ENCODE measurements at regions not wholly inside any gene's neighbourhood (a gene's known extent, or its start where the extent isn't known, plus 50 kb on each side); places are given as distances from the start of the nearest gene placed in this dataset.

DNA sequence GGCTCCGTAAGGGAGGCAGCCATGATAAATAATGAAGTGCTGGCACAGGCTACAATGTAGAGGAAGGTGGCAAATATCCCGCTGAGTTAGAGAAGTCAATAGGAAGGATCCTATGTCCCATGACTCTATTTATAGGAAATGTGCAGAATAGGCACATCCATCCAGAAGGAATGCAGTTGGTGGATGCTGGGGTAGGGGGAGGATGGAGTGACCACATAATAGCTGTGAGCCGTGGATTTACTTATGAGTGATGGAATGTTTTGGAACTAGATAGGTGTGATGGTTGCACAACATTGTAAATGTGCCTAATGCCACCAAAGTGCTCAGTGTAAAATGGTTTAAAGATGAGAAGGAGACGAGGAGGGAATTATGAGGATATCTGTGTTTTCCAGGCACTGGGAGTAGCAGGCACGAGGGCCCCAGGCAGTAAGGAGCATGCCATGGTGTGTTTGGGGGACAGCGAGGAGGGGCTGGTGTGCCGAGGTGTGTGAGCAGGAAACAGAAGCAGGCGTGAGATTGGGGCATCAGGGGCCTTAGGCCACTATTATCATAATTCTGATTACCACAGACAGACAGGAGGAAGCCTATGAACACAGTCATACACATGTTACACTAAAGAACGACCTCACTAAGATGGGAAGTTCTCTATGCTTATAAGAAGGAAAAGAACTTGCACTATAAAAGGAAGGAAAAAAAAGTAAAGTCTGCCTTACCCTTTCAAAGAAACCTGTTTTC, 837.3 kb upstream of the TMEM132C start:
- no peaks in the 10 kb centered on the region for H3K36me3 ChIP-seq (ENCODE audit: control insufficient read depth, insufficient read depth, low read length)
- no peak for DNase-seq (ENCODE audit: extremely low read depth, insufficient read length)
- TF ChIP-seq, protein P1, sequence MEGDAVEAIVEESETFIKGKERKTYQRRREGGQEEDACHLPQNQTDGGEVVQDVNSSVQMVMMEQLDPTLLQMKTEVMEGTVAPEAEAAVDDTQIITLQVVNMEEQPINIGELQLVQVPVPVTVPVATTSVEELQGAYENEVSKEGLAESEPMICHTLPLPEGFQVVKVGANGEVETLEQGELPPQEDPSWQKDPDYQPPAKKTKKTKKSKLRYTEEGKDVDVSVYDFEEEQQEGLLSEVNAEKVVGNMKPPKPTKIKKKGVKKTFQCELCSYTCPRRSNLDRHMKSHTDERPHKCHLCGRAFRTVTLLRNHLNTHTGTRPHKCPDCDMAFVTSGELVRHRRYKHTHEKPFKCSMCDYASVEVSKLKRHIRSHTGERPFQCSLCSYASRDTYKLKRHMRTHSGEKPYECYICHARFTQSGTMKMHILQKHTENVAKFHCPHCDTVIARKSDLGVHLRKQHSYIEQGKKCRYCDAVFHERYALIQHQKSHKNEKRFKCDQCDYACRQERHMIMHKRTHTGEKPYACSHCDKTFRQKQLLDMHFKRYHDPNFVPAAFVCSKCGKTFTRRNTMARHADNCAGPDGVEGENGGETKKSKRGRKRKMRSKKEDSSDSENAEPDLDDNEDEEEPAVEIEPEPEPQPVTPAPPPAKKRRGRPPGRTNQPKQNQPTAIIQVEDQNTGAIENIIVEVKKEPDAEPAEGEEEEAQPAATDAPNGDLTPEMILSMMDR (IDR thresholded peaks at IDR 0.05; ENCODE audit: insufficient read depth, low read length, poor library complexity, severe bottlenecking): no peak
- no peak overlapping the region for H3K4me3 ChIP-seq (replicated peaks; ENCODE audit: low read depth, low read length)
- no peaks in the 10 kb centered on the region for H3K27me3 ChIP-seq (replicated peaks; ENCODE audit: control insufficient read depth, insufficient read depth, low read length)

DNA sequence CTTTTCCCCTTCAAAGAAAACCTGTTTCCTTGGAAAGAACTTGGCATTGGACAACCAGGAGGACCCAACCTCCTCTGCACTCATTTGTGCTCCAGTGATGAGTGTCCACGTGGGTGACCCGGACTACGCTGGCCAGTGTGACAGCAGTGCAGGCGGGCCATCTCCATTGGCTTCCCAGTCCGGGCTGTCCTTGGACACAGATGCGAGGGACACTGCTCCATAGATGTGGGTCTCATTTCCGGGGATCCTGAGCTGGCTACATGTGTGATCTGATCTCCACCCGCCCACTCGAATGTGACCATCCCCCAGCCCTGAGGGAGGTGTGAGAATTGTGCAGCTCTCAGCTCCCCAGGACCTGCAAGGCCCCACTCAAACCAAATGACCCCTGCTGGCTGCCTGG, 836.6 kb upstream of the TMEM132C start:
- no peaks in the 10 kb centered on the region for H3K27me3 ChIP-seq (replicated peaks; ENCODE audit: control insufficient read depth, insufficient read depth, low read length)
- H3K4me3 ChIP-seq (replicated peaks; ENCODE audit: low read depth, low read length): no peak overlapping the region
- TF ChIP-seq, protein P1 (IDR thresholded peaks at IDR 0.05; ENCODE audit: insufficient read depth, low read length, poor library complexity, severe bottlenecking): no peak
- no peaks in the 10 kb centered on the region for H3K36me3 ChIP-seq (ENCODE audit: control insufficient read depth, insufficient read depth, low read length)
- DNase-seq (ENCODE audit: extremely low read depth, insufficient read length): no peak

DNA sequence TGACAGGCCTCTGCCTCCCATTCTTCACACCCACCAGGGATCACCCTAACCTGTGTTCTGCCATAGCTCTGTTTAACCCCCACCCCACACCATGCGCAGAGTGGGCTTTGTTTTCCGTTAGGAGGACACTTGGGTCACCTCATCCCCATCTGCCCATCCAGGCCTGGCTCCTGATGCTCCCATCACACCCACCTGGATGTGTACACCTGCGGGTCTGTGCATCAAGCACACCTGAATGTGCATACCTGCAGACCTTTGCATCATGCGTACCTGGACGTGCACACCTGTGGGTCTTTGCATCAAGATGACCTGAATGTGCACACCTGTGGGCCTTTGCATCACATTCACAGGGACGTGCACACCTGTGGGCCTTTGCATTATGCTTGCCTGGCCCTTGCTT, 835.8 kb upstream of the TMEM132C start:
- Histone ChIP-seq H3K36me3 (ENCODE audit: control insufficient read depth, insufficient read depth, low read length) (no peaks in the 10 kb centered on the region), H3K27me3 (replicated peaks; ENCODE audit: control insufficient read depth, insufficient read depth, low read length) (no peaks in the 10 kb centered on the region), H3K4me3 (replicated peaks; ENCODE audit: low read depth, low read length) (no peak overlapping the region)
- no peak for DNase-seq (ENCODE audit: extremely low read depth, insufficient read length)
- TF ChIP-seq, protein P1 (IDR thresholded peaks at IDR 0.05; ENCODE audit: insufficient read depth, low read length, poor library complexity, severe bottlenecking): no peak

DNA sequence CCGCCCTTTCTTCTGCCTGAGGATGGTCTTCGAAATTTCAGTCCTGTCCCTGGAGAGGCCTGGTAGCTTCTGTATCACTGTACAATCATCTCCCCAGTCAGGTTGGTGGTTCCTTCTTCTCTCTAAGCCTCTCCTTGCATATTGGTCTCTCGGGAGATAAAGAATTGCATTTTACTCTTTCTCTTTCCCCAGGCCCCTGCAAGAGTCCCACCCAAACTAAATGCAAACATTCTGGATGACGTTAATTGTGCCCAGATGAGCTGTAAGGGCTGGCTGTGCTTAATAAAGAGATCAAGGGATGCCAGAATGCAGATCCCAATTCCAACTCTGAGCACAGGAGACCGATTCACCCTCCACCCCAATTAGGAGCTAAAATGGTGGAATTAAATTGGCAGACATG, 835.4 kb upstream of the TMEM132C start:
- H3K4me3 ChIP-seq (replicated peaks; ENCODE audit: low read depth, low read length): no peak overlapping the region
- TF ChIP-seq, protein P1 (IDR thresholded peaks at IDR 0.05; ENCODE audit: insufficient read depth, low read length, poor library complexity, severe bottlenecking): no peak
- no peaks in the 10 kb centered on the region for H3K27me3 ChIP-seq (replicated peaks; ENCODE audit: control insufficient read depth, insufficient read depth, low read length)
- H3K36me3 ChIP-seq (ENCODE audit: control insufficient read depth, insufficient read depth, low read length): no peaks in the 10 kb centered on the region
- DNase-seq (ENCODE audit: extremely low read depth, insufficient read length): no peak

DNA sequence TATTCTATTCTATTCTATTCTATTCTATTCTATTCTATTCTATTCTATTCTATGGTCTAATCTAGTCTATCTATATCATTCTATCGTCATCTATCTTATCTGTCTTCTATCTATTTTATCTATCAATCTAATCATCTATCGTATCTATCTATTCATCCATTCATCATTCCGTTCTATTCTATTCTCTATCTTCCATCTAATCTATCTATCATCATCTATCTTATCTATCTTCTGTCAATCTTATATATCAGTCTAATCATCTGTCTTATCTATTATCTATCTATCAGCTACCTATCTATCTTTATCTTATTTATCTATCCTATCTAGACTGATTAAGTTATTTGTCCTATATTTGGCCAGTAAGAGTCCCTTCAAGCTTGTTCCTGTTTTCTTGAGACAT, 831.5 kb upstream of the TMEM132C start:
- TF ChIP-seq, protein P1 (IDR thresholded peaks at IDR 0.05; ENCODE audit: insufficient read depth, low read length, poor library complexity, severe bottlenecking): no peak
- H3K27me3 ChIP-seq (replicated peaks; ENCODE audit: control insufficient read depth, insufficient read depth, low read length): no peaks in the 10 kb centered on the region
- H3K4me3 ChIP-seq (replicated peaks; ENCODE audit: low read depth, low read length): no peak overlapping the region
- H3K36me3 ChIP-seq (ENCODE audit: control insufficient read depth, insufficient read depth, low read length): no peaks in the 10 kb centered on the region
- no peak for DNase-seq (ENCODE audit: extremely low read depth, insufficient read length)

Measured in GM06990 (cell line).